ENCODE measurements at regions not wholly inside any gene's neighbourhood (a gene's known extent, or its start where the extent isn't known, plus 50 kb on each side); places are given as distances from the start of the nearest gene placed in this dataset.

GRCh38 chr1:170864876-170865538 is 70.3 kb upstream of the MROH9 start:
- H3K9me3 ChIP-seq: no peaks in the 10 kb centered on the region
- H3K36me3 ChIP-seq: no peaks in the 10 kb centered on the region
- TF ChIP-seq, protein P1, sequence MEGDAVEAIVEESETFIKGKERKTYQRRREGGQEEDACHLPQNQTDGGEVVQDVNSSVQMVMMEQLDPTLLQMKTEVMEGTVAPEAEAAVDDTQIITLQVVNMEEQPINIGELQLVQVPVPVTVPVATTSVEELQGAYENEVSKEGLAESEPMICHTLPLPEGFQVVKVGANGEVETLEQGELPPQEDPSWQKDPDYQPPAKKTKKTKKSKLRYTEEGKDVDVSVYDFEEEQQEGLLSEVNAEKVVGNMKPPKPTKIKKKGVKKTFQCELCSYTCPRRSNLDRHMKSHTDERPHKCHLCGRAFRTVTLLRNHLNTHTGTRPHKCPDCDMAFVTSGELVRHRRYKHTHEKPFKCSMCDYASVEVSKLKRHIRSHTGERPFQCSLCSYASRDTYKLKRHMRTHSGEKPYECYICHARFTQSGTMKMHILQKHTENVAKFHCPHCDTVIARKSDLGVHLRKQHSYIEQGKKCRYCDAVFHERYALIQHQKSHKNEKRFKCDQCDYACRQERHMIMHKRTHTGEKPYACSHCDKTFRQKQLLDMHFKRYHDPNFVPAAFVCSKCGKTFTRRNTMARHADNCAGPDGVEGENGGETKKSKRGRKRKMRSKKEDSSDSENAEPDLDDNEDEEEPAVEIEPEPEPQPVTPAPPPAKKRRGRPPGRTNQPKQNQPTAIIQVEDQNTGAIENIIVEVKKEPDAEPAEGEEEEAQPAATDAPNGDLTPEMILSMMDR (IDR thresholded peaks at IDR 0.05): no peak
- TF ChIP-seq POLR2AphosphoS5 (IDR thresholded peaks at IDR 0.05) (no peak), POLR2A (IDR thresholded peaks at IDR 0.05) (no peak), EP300 (IDR thresholded peaks at IDR 0.05) (no peak)
- WGBS, 2 donors: 37 to 74% methylated on average over 2 of the region's 2 CpGs
- intact Hi-C loops (cut with DNase I): no loop called here
- no peak overlapping the region for H3K4me3 ChIP-seq
- no peaks in the 10 kb centered on the region for H3K27me3 ChIP-seq
- no peaks in the 10 kb centered on the region for H3K4me1 ChIP-seq
- H3K27ac ChIP-seq: peak overlapping the region in 1 of 4 donors; percentile 31
- no peak for DNase-seq

- no peak overlapping the region for H3K4me3 ChIP-seq
- DNase-seq: no peak
- no peaks in the 10 kb centered on the region for H3K9me3 ChIP-seq
- no peaks in the 10 kb centered on the region for H3K27me3 ChIP-seq
- H3K36me3 ChIP-seq: no peaks in the 10 kb centered on the region
- WGBS, 2 donors: 59 to 80% methylated on average over 1 of the region's 1 CpG
- no peak for TF ChIP-seq POLR2AphosphoS5 (IDR thresholded peaks at IDR 0.05)
- TF ChIP-seq EP300 (IDR thresholded peaks at IDR 0.05): no peak
- TF ChIP-seq, protein P1 (IDR thresholded peaks at IDR 0.05): no peak
- no peak for TF ChIP-seq POLR2A (IDR thresholded peaks at IDR 0.05)
- no peak overlapping the region for H3K27ac ChIP-seq
- H3K4me1 ChIP-seq: no peaks in the 10 kb centered on the region
- intact Hi-C loops (cut with DNase I): no loop called here
Observed at GRCh38 chr1:170866646-170867045, 68.7 kb upstream of the MROH9 start.

GRCh38 chr1:170871868-170872267 is 63.5 kb upstream of the MROH9 start:
- Histone ChIP-seq H3K4me3 (no peak overlapping the region), H3K27me3 (no peaks in the 10 kb centered on the region), H3K27ac (no peak overlapping the region), H3K4me1 (no peaks in the 10 kb centered on the region), H3K36me3 (no peaks in the 10 kb centered on the region), H3K9me3 (no peaks in the 10 kb centered on the region)
- intact Hi-C loops (cut with DNase I): no loop called here
- no peak for DNase-seq
- WGBS, 2 donors: 89 to 92% methylated on average over 3 of the region's 3 CpGs
- no peak for TF ChIP-seq POLR2AphosphoS5 (IDR thresholded peaks at IDR 0.05)
- TF ChIP-seq EP300 (IDR thresholded peaks at IDR 0.05): no peak
- TF ChIP-seq POLR2A (IDR thresholded peaks at IDR 0.05): no peak
- TF ChIP-seq, protein P1 (IDR thresholded peaks at IDR 0.05): no peak

- TF ChIP-seq EP300 (IDR thresholded peaks at IDR 0.05): no peak
- no peak for TF ChIP-seq POLR2AphosphoS5 (IDR thresholded peaks at IDR 0.05)
- TF ChIP-seq, protein P1 (IDR thresholded peaks at IDR 0.05): no peak
- TF ChIP-seq POLR2A (IDR thresholded peaks at IDR 0.05): no peak
- DNase-seq: no peak
- Histone ChIP-seq H3K9me3 (no peaks in the 10 kb centered on the region), H3K4me1 (no peaks in the 10 kb centered on the region), H3K27ac (no peak overlapping the region), H3K36me3 (no peaks in the 10 kb centered on the region), H3K27me3 (no peaks in the 10 kb centered on the region), H3K4me3 (no peak overlapping the region)
- intact Hi-C loops (cut with DNase I): no loop called here
- 64 to 71% methylated on average over 2 of the region's 2 CpGs for WGBS, 2 donors
Observed at GRCh38 chr1:170872663-170873062, 62.7 kb upstream of the MROH9 start.

- 70 to 81% methylated on average over 1 of the region's 1 CpG for WGBS, 2 donors
- no peak overlapping the region for H3K27ac ChIP-seq
- intact Hi-C loops (cut with DNase I): no loop called here
Observed at GRCh38 chr1:170874671-170875070, 60.7 kb upstream of the MROH9 start.

More at GRCh38 chr1:170874671-170875070, 60.7 kb upstream of the MROH9 start:
- Histone ChIP-seq H3K27me3 (no peaks in the 10 kb centered on the region), H3K9me3 (no peaks in the 10 kb centered on the region), H3K36me3 (no peaks in the 10 kb centered on the region), H3K4me1 (no peaks in the 10 kb centered on the region), H3K4me3 (no peak overlapping the region)
- no peak for DNase-seq
- TF ChIP-seq, protein P1 (IDR thresholded peaks at IDR 0.05): no peak
- TF ChIP-seq POLR2A (IDR thresholded peaks at IDR 0.05): no peak
- TF ChIP-seq POLR2AphosphoS5 (IDR thresholded peaks at IDR 0.05): no peak
- no peak for TF ChIP-seq EP300 (IDR thresholded peaks at IDR 0.05)
